Body of pancreas (tissue), 4 donors: ENCODE measurements at regions not wholly inside any gene's neighbourhood (a gene's known extent, or its start where the extent isn't known, plus 50 kb on each side); places are given as distances from the start of the nearest gene placed in this dataset.

ENCODE experiments used
- CTCF ChIP-seq, 7 experiments: fragments of 450-650 bp in 4 of 7; fragments of 200-600 bp in 3 of 7; sonication (generic) in 3 of 7; IDR thresholded peaks; one replicate each; pipeline ENCODE4 v1.5.1; 2016 to 2019; ENCODE audit warnings: antibody characterized with exemption in 7 of 7
- POLR2A ChIP-seq, 3 donors: fragments of 450-650 bp; IDR thresholded peaks; one replicate each; pipeline ENCODE4 v1.6.1; 2016; ENCODE audit warnings: antibody characterized with exemption in 3 of 3, mild to moderate bottlenecking in 2 of 3

GRCh38 chr4:22072726-22073125, 124.2 kb upstream of the KCNIP4 start:
- TF ChIP-seq POLR2A (IDR thresholded peaks at IDR 0.05) (no peak), CTCF (IDR thresholded peaks at IDR 0.05) (no peak)
